Stimulated activated naive CD4-positive, alpha-beta T cell (primary cell): ENCODE measurements at regions not wholly inside any gene's neighbourhood (a gene's known extent, or its start where the extent isn't known, plus 50 kb on each side); places are given as distances from the start of the nearest gene placed in this dataset.
"Not testable (repeated sequence)": the region's sequence is repeated elsewhere in the genome, so short reads cannot be mapped to it uniquely, and the experiment has no call there.

Experiments used
- DNase-seq, 6 experiments: peaks; one replicate each; lab custom pipeline; 2025; lab: John Stamatoyannopoulos, UW

DNA sequence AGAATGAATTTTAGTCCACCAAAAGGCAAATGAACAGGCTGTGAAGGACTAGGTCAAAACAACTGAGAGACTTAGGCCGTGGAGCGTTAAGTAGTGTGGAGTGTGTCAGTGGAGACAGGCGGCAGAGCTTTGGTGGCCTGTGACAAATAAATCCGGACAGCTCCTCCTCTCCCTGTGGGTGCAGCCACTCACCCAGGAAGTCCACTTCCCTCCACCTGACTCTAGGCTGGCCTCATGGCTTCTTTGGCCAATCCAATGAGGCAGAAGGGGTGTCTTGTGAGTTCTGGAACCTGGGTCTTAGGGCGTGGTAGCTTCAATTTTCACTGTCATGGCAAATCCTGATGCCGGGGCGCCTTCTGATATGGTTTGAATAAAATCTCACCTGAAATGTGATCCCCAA, 180.9 kb upstream of the C14orf180 start:
- no peak for DNase-seq

DNA sequence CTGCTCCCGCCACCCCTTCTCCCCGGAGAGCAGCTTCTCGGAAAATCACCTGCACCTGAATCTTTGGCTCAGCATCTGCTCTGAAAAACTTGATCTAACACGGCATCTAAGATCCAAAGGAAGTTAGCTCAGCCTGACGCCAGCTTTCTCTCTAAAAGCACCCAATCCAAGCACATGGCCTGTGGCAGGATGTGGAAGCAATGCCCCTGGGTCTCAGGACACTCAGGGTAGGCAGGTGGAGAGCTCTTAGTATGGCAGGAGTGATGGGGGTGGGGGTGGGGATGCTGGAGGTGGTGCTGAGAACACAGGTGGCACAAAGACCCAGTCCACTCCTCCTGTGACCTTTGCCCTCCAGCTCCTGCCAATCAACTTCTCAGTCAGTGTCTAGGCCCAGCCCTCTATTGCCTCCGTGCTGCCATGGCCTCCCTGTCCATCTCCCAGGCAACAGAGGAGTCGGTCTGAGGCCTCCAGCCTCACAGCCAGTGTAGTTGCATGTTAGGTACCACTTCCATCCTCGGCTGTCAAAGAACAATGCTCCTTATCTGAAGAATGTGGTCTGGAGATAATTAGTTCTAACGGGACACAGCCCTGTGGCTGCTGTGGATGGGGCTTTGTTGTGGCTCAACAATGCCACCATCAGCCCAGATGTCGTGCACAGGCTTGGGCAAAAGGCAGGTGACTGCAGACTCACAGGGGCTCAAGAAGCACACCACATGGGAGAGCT, 180.0 kb upstream of the C14orf180 start:
- DNase-seq, result peak in 2 of 6 experiments; percentile 25 to 35

DNA sequence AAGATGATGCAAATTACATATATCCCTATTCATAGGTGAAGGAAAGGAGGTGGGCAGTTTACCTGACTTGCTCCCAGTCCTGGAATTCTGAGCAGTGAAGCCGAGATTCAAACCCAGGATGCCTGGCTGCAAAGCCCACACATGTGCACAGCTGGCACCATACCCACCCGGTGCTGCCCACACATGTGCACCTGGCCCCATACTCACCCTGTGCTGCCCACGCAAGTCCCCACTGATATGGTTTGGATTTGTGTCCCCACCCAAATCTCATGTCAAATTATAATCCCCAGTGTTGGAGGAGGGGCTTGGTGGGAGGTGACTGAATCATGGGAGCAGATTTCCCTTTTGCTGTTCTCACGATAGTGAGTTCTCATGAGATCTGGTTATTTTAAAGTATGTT, 179.2 kb upstream of the C14orf180 start:
- DNase-seq, result no peak

DNA sequence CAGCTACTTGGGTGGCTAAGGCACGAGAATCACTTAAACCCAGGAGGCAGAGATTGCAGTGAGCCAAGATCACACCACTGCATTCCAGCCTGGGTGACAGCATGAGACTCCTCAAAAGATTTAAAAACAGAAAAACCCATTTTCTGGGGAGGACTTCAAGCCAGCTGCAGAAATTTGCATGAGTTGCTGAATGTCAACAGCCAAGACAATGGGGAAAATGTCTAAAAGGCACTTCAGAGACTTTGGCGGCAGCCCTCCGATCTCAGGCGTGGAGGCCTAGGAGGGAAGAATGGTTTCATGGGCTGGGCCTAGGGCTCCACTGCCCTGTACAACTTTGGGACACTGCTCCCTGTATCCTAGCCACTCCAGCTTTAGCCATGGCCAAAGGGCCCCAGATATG, 177.8 kb upstream of the C14orf180 start:
- no peak for DNase-seq

DNA sequence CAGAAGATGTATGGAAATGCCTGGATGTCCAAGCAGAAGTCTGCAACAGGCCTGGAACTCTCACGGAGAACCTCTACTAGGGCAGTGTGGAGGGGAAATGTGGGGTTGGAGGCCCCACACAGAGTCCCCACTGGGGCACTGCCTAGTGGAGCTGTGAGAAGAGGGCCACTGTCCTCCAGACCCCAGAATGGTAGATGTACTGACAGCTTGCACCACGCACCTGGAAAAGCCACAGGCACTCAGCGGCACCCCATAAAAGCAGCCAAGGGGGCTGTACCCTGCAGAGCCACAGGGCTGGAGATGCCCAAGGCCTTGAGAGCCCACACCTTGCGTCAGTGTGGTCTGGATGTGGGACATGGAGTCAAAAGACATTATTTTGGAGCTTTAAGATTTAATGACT, 177.3 kb upstream of the C14orf180 start:
- DNase-seq, result not testable (repeated sequence)

DNA sequence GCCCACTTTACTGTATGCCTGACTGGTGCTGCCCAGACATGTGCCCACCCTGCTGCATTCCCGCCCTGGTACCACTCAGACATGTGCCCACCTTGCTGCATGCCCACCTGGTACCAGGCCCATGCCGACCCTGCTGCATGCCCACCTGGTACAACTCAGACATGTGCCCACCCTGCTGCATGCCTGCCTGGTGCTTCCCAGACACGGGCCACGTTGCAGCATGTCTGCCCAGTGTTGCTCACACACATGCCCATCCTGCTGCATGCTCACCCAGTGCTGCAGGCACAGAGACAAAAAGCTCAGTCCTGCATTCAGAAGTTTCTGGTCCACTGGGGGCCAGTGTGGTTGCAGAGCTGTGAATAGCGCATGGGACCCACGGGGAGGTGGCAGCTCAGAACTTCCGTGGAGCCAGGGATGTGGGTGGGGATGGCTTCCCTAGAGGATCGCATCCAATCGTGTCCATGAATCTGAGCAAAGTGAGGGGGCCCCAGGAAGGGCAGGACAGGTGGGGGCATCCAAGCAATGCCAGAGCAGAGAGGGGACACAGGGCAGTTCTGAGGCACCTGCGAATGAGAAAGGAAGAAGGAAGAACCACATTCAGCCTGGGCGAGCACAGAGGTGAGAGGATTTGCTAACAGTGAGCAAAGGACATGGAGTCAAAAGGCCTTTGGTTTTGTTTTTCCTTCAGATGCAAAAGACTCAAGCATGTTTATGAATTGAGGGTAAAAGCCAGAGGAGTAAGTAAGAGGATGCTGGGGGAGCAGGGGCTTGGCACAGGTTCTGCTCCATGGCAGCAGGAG, 175.9 kb upstream of the C14orf180 start:
- DNase-seq, result no peak

DNA sequence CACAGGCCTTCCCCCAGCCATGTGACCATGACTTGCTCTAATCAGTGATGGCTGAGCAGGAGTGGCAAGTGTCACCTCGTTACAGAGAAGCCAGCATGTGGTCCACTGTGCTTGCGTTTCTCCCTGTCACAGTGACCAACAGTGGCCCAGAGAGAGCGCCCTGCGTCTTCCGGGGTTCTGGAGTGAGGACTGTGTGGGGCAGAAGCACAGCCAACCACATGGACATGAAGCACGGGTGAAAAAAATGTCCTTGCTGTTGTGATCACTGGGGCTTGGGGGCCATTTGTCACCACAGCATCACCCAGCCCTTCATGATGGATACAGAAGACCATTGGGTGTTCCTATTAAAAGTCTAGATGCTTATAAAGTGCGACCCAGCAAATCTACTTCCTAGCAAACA, 174.6 kb upstream of the C14orf180 start:
- DNase-seq, result no peak

DNA sequence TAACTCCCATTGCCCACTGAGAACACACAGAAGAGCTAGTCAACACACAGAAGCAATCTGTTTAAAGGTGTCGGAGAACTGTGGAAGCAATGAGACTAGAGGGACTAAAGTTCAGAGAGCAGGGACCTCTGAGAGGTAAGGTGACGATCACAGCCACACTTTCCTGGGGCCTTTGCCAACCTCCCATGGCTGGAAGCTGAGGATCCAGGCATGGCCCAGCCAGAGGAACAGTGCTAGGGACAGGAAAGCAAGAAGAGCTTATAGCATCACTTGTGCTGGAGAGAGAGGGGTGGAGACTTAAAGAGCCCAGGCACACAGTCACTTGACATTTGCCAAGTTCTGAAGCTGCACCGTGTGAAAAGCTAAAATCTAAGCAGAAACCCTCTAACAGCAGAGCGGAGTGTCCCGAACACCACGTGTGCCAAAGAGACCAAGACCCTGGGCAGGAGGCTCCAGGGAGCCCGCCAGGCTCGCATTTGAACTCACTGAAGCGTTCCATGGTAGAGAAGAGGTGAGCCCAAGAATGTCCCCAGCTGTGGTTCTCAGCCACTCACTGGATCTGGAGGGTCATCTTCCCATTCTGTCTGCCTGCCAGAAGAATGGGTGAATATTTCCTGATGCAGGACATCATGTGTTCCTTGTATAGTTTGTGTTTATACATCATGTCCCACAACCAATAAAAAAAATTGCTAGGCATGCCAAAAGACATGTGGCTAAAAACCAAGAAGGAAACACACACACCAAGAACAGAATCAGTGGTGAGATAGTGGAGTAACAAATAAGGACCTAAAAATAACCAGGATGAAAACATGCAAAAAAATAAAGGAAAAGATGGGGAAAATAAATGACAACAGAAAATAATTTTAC, 174.0 kb upstream of the C14orf180 start:
- DNase-seq, result no peak

DNA sequence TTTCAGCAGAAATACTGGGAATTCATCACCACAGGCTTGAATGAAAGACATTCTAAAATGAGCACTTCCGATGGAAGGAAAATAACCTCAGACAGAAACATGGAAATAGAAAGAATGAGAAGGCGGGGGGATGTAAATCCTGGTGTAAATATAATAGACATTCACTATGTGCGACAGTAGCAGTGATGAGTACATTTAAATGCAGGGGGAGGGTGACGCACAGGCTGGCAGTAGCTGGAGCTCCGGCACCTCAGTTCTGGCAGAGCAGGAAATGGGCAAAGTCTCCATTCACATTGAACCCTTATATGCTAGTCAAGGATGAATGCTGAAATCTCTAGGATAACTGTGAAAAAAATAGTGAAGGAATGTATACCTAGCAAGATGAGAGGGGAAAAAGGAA, 172.7 kb upstream of the C14orf180 start:
- no peak for DNase-seq

DNA sequence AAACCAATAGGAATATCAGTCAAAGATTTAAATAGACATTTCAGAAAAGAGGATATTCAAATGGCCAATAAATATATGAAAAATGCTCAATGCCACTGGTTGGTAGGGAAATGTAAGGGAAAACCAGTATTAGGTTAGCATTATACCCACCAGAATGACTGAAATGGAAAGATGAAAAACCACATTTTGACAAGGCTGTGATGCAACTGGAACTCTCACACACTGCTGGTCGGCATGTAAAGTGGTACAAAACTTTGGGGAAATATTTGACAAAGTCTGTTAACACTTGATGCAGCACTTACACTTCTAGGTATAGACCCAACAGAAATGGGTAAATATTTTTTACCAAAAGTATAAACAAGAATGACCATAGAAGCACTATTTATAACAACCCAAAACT, 163.2 kb upstream of the C14orf180 start:
- no peak for DNase-seq

DNA sequence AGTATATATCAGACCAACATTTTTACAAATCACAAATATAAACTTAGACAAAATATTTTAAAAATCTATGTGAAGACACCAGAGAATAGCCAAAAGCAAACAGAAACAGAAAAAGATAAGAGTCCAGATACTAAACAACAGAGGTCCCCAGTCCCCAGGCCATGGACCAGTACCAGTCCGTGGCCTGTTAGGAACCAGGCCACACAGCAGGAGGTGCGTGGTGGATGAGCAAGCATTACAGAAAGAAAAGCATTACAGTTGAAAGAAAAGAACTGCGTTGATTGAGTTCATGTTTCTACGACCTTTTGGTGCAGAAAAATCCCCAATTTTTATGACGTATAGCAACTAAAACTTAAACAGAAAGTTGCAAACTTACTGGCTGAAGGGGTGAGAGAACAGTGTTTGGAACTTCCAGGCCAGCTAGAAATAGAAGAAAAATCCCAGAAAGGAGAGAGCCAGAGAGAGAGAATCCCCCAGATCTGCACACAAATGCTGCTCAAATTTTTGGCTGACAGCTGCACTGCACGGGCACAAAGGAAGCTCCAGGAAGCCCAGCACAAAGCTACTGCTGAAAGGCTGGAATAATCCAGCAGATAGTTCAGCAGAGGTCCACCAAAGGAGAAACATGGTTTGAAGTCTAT, 159.6 kb upstream of the C14orf180 start:
- DNase-seq, result no peak

DNA sequence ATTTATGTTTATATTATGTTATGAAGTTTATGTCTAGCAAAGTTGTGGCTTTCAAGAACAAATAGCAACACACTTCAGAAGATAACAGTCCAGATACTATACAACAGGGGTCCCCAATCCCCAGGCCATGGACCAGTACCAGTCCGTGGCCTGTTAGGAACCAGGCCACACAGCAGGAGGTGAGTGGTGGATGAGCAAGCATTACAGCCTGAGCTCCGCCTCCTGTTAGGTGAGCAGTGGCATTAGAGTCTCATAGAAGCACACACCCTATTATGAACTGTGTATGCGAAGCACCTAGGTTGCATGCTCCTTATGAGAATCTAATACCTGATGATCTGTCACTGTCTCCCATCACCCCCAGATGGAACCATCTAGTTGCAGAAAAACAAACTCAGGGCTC, 159.0 kb upstream of the C14orf180 start:
- DNase-seq, result not testable (repeated sequence)

DNA sequence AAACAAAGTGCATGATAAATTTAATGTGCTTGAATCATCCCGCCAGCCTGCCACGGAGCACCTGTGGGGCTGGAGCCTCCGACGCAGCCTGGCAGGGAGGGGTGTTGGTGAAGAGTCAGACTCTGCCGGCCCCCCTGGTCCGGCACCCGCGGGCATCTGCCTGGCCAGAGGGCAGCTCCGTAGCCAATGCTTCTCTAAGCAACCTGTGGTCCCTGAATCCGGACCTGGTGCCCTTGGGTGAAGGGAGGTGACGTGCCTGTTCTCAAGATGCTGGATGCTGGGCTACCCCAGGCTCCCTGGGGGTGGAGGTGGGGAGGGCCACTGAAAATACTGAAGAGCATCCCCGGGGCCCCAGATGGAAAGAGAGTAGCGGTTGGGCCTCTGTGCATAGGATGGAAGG, 158.6 kb upstream of the C14orf180 start:
- DNase-seq, result no peak

DNA sequence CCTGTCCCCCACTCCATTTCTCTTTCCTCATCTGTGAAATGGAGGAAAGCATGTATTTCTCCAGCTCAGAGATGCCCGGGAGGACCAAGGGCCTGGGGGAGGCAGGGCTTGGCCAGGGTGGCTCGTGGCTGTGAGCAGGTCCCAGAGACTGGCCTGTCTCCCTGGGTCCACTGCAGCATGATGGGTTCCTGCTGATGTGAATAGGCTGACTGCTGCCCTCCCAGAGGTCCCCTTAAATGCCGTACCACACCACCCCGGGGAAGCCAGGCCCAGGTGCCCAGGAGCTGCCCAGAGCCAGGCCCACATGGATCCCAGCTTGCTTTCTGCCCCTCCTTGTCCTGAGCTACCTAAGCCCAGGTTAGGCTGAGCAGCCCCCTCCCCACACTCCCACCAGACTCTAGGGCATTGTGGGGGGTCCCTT, 158.2 kb upstream of the C14orf180 start:
- DNase-seq, result no peak

DNA sequence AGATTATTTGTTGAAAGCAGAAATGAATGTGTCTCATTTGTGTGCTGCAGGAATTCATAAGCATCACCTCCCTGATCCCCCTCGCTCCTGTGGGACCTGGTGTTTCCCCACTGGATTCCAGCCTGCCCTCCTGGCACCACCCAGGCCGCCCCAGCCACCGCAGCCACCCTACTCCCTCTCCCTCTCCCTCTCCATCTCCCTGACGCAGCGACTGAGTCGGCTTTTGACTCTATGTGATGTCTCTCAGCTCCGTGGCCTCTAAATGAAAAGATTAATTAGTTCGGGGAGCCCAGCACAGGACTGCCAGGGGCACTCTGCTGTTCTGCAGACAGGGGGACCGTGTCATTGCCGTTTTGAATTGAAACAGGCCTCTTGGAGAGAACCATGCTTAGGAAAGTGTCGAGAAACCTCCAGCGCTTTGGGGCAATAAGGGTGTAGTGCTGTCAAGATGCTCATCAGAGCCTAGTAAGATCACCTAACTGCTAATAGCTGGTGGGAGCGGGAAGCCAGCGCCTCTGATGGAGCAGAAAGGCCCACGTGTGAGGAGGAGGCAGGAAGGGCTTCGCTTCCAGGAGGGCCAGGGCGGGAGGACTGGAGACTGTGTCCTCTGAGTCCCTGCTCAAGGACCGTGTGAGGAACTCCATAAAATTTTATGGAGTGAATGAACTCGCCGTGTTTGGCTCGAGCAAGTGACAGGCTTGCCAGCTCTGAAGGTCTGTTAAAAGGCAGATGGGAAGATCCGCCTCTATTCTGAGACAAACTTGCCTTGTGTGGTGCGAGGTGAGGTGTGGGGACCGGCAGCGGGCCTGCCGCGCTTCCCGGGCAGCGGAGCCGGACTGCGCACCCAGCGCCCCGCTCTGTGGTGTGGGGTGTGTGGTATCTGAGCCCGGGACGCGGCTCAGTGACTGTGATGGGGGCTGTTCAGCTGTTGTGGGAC, 157.4 kb upstream of the C14orf180 start:
- no peak for DNase-seq

DNA sequence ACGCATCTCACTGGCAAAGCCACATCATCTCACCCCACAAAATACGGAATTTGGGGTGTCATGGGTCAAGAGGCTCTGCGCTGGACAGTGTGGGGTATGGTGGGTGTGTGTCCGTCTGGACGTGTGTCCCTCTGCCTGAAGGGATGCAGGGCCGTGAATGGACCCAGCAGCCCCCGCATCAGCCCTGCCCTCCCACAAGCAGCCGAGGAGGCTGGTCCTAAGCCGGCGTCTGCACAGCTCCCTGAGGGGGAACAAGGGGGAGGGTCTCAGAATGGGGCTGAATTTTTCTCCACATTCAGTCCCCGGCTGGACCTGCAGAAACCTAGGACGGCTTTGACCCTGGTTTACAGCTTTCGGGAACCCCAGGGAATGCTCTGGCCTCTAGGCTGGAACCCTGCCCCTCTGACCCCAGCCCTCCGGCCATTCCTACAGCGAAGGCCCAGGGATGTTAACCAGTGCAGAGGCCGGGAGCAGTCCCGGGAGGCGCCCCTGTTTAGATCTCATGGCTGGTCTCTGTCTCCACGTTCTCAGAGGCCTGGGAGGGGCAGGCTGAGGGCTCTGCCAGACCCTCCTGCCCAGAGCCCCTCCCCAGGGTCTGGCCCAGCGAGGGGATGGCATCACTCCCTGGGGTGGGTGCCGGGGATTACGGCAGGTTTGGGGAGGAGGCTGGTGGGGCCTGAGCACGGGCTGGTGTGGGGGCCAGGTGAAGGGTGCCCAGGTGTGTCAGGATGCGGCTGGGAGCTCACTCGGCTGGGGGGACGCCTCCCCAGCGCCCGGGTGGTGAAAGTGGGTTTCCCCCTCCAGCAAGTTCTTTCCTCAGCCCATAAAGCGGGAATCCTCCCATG, 156.5 kb upstream of the C14orf180 start:
- no peak for DNase-seq

DNA sequence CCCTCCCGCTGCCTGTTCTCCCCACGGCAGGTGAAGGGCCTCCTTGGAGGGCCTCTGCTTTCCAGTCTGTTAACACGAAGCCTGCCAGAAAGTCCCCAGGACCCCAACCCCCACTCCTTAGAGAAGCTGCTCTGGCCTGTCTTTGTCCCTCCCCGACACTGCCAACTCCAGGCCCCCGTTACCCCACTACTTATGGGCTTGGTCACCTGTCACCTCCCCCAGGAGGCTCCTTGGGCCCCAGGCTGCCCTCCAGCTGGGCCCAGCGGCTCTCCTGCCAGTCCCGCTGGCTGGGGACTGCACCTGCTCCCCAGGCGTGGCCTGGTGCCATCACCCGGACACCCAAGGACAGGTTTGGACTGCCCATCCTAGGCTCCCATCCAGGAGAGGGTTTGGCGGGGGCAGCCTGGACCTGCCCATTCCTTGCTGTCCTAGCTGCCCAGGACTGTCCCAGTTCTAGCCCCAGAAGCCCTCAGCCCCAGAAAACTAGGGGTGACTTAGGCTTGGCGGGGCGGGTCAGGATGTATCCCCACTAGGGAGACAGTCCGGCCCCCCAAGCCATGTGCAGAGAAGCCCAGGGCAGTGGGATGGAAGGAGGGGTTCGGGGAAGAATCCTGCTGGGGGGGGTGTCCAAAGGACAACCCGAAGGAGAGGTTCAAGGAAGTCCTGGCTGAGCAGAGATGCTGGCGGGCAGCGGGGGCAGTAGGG, 155.7 kb upstream of the C14orf180 start:
- DNase-seq, result no peak

DNA sequence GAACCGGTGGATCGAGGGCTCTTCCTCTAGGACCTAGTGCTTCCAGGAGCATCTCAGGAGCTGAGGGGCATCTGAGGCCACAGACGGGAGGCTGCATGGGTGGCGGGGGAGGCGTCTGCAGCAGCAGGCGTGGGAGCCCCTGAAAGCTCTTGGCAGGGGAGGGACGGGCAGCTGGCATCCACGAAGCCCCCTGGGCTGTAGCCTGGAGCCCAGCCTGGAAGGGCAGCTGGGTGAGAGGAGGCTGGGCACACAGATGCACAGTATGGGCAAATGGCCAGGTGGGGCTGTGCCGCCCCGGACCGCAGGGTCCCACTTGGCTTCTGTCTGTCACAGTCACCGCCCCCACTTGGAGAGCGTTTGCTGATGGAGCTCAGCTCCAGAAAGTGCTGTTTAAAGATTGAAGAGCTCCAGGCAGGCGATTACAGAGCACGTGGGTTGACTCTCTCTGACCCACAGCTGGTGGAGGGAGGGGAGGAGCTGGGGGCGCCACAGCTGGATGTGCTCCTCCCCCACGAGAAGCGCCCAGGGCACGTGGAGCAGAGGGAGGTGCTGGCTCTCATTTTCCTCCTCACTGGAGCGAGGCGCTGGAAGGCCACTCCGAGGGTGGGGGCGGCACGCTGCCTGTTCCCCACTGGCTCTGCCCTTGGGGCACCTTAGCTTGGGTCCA, 155.0 kb upstream of the C14orf180 start:
- no peak for DNase-seq

DNA sequence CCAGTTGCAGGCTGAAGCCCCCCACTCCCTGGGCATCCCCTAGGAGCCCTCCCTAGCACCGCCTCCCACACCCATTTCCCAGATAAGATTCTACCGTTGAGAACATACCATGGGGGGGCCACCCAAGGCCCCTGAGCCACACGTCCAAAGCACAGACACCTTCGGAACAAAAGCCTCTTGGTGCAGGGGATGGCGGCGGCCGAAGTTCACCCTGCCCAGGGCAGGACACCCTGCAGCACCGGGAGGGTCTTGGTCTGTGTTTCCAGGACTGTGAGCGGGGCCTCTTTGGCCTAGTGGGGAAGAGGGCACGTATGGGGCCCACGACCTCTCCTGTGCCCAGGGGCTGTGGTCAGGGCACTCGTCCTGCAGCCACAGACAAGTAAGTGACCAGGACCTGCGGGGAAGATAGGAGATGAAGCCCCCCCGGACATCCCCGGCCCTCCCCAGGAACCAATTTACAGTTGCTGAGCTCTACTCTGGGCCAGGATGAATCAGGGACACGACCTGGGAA, 154.3 kb upstream of the C14orf180 start:
- no peak for DNase-seq
